ENCODE measurements at regions not wholly inside any gene's neighbourhood (a gene's known extent, or its start where the extent isn't known, plus 50 kb on each side); places are given as distances from the start of the nearest gene placed in this dataset.

DNA sequence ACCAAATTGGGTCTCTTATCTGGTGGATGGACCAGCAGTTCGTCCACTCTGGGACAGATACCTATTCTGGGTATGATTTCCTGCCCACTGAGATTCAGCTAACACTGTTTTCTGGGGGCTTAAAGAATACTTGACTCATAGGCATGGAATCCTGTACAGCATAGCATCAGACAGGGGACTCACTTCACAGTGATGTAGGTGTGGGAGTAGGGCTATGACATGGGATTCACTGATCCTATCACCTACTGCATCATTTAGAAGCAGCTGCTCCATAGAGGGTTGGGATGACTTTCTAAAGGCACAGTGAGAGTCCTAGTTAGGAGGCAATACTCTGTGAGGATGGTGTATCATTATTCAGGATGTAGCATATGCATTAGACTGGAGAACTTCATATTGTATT lies 74.5 kb upstream of the AHI1 start:
- peaks cover 12 to 24% (median 17%) of the 10 kb centered on the region in 4 experiments for H3K4me1 ChIP-seq (ENCODE audit: control extremely low read depth in 1 of 4, control insufficient read depth in 4 of 4, insufficient read depth in 4 of 4, low read length in 3 of 4)
- no peaks in the 10 kb centered on the region for H3K36me3 ChIP-seq (ENCODE audit: control insufficient read depth in 4 of 4, insufficient read depth in 4 of 4, low read length in 3 of 4)
- peaks cover 0 to 3% (median 0%) of the 10 kb centered on the region in 5 experiments for H3K9me3 ChIP-seq (ENCODE audit: control extremely low read depth in 1 of 5, control insufficient read depth in 4 of 5, insufficient read depth in 2 of 5, low read depth in 1 of 5, low read length in 4 of 5)
- ChIA-PET POLR2A (no interaction called here), CTCF (no interaction called here)
- no peak overlapping the region for H3K4me3 ChIP-seq (ENCODE audit: control insufficient read depth in 1 of 7, extremely low read depth in 1 of 7, insufficient read depth in 4 of 7, low read depth in 2 of 7, low read length in 6 of 7)
- no peak overlapping the region for H3K27ac ChIP-seq (ENCODE audit: insufficient read depth in 1 of 2, low read depth in 1 of 2, low read length in 2 of 2, poor library complexity in 1 of 2, severe bottlenecking in 2 of 2)
- DNase-seq = no peak
- WGBS (ENCODE audit: insufficient coverage) = 100% methylated on average over 1 of the region's 1 CpG
- no peaks in the 10 kb centered on the region for H3K27me3 ChIP-seq (replicated peaks in 2 of 5; ENCODE audit: control insufficient read depth in 4 of 5, insufficient read depth in 5 of 5, low read length in 4 of 5)

DNA sequence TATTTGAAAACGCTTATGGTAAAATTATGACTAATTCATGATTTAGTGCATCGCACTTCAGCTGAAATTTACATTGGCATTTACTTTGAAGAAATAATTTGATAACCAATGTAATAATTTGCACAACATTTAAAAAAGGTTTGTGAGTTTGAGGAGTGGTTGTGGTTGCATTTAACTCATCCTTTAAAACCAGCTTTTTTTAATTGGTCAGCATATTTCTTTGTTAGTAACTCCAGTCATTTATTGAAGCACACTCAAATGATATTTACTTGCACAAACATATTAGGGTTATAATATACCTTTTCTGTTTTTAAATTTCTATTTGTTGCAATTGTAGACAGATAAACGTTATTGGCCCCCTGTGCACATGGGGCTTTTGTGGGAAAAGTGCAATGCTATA lies 78.1 kb upstream of the AHI1 start:
- H3K27me3 ChIP-seq (replicated peaks in 2 of 5; ENCODE audit: control insufficient read depth in 4 of 5, insufficient read depth in 5 of 5, low read length in 4 of 5) = no peaks in the 10 kb centered on the region
- H3K27ac ChIP-seq (ENCODE audit: insufficient read depth in 1 of 2, low read depth in 1 of 2, low read length in 2 of 2, poor library complexity in 1 of 2, severe bottlenecking in 2 of 2) = no peak overlapping the region
- no peak overlapping the region for H3K4me3 ChIP-seq (ENCODE audit: control insufficient read depth in 1 of 7, extremely low read depth in 1 of 7, insufficient read depth in 4 of 7, low read depth in 2 of 7, low read length in 6 of 7)
- peaks cover 0 to 10% (median 4%) of the 10 kb centered on the region in 4 experiments for H3K4me1 ChIP-seq (ENCODE audit: control extremely low read depth in 1 of 4, control insufficient read depth in 4 of 4, insufficient read depth in 4 of 4, low read length in 3 of 4)
- H3K36me3 ChIP-seq (ENCODE audit: control insufficient read depth in 4 of 4, insufficient read depth in 4 of 4, low read length in 3 of 4) = no peaks in the 10 kb centered on the region
- ChIA-PET POLR2A (no interaction called here), CTCF (no interaction called here)
- H3K9me3 ChIP-seq (ENCODE audit: control extremely low read depth in 1 of 5, control insufficient read depth in 4 of 5, insufficient read depth in 2 of 5, low read depth in 1 of 5, low read length in 4 of 5) = peaks cover 0 to 3% (median 0%) of the 10 kb centered on the region in 5 experiments
- no CpG with 5 or more reads among the region's 3 CpGs for WGBS (ENCODE audit: insufficient coverage)
- no peak for DNase-seq

GRCh38 chr6:135576055-135576454 lies 78.5 kb upstream of the AHI1 start:
- ChIA-PET POLR2A (no interaction called here), CTCF (no interaction called here)
- 100% methylated on average over 1 of the region's 1 CpG for WGBS (ENCODE audit: insufficient coverage)
- Histone ChIP-seq H3K27ac (ENCODE audit: insufficient read depth in 1 of 2, low read depth in 1 of 2, low read length in 2 of 2, poor library complexity in 1 of 2, severe bottlenecking in 2 of 2) (no peak overlapping the region), H3K4me3 (ENCODE audit: control insufficient read depth in 1 of 7, extremely low read depth in 1 of 7, insufficient read depth in 4 of 7, low read depth in 2 of 7, low read length in 6 of 7) (no peak overlapping the region), H3K27me3 (replicated peaks in 2 of 5; ENCODE audit: control insufficient read depth in 4 of 5, insufficient read depth in 5 of 5, low read length in 4 of 5) (no peaks in the 10 kb centered on the region), H3K4me1 (ENCODE audit: control extremely low read depth in 1 of 4, control insufficient read depth in 4 of 4, insufficient read depth in 4 of 4, low read length in 3 of 4) (peaks cover 0 to 10% (median 4%) of the 10 kb centered on the region in 4 experiments), H3K36me3 (ENCODE audit: control insufficient read depth in 4 of 4, insufficient read depth in 4 of 4, low read length in 3 of 4) (no peaks in the 10 kb centered on the region), H3K9me3 (ENCODE audit: control extremely low read depth in 1 of 5, control insufficient read depth in 4 of 5, insufficient read depth in 2 of 5, low read depth in 1 of 5, low read length in 4 of 5) (no peaks in the 10 kb centered on the region)
- DNase-seq = no peak

GRCh38 chr6:135577059-135577538 lies 79.6 kb upstream of the AHI1 start:
- no peaks in the 10 kb centered on the region for H3K27me3 ChIP-seq (replicated peaks in 2 of 5; ENCODE audit: control insufficient read depth in 4 of 5, insufficient read depth in 5 of 5, low read length in 4 of 5)
- H3K9me3 ChIP-seq (ENCODE audit: control extremely low read depth in 1 of 5, control insufficient read depth in 4 of 5, insufficient read depth in 2 of 5, low read depth in 1 of 5, low read length in 4 of 5) = no peaks in the 10 kb centered on the region
- CTCF ChIA-PET = no interaction called here
- peaks cover 0 to 10% (median 4%) of the 10 kb centered on the region in 4 experiments for H3K4me1 ChIP-seq (ENCODE audit: control extremely low read depth in 1 of 4, control insufficient read depth in 4 of 4, insufficient read depth in 4 of 4, low read length in 3 of 4)
- no peak overlapping the region for H3K27ac ChIP-seq (ENCODE audit: insufficient read depth in 1 of 2, low read depth in 1 of 2, low read length in 2 of 2, poor library complexity in 1 of 2, severe bottlenecking in 2 of 2)
- no peak overlapping the region for H3K4me3 ChIP-seq (ENCODE audit: control insufficient read depth in 1 of 7, extremely low read depth in 1 of 7, insufficient read depth in 4 of 7, low read depth in 2 of 7, low read length in 6 of 7)
- DNase-seq = peak in 2 of 3 donors; percentile 70 to 75
- POLR2A ChIA-PET = no interaction called here
- WGBS (ENCODE audit: insufficient coverage) = 43% methylated on average over 1 of the region's 1 CpG
- no peaks in the 10 kb centered on the region for H3K36me3 ChIP-seq (ENCODE audit: control insufficient read depth in 4 of 4, insufficient read depth in 4 of 4, low read length in 3 of 4)

GRCh38 chr6:135578976-135579375 lies 81.4 kb upstream of the AHI1 start:
- POLR2A ChIA-PET = no interaction called here
- no peak for DNase-seq
- peaks cover 0 to 10% (median 4%) of the 10 kb centered on the region in 4 experiments for H3K4me1 ChIP-seq (ENCODE audit: control extremely low read depth in 1 of 4, control insufficient read depth in 4 of 4, insufficient read depth in 4 of 4, low read length in 3 of 4)
- H3K27ac ChIP-seq (ENCODE audit: insufficient read depth in 1 of 2, low read depth in 1 of 2, low read length in 2 of 2, poor library complexity in 1 of 2, severe bottlenecking in 2 of 2) = no peak overlapping the region
- H3K4me3 ChIP-seq (ENCODE audit: control insufficient read depth in 1 of 7, extremely low read depth in 1 of 7, insufficient read depth in 4 of 7, low read depth in 2 of 7, low read length in 6 of 7) = no peak overlapping the region
- WGBS (ENCODE audit: insufficient coverage) = no CpG with 5 or more reads among the region's 3 CpGs
- CTCF ChIA-PET = no interaction called here
- H3K36me3 ChIP-seq (ENCODE audit: control insufficient read depth in 4 of 4, insufficient read depth in 4 of 4, low read length in 3 of 4) = no peaks in the 10 kb centered on the region
- H3K9me3 ChIP-seq (ENCODE audit: control extremely low read depth in 1 of 5, control insufficient read depth in 4 of 5, insufficient read depth in 2 of 5, low read depth in 1 of 5, low read length in 4 of 5) = no peaks in the 10 kb centered on the region
- H3K27me3 ChIP-seq (replicated peaks in 2 of 5; ENCODE audit: control insufficient read depth in 4 of 5, insufficient read depth in 5 of 5, low read length in 4 of 5) = no peaks in the 10 kb centered on the region

DNA sequence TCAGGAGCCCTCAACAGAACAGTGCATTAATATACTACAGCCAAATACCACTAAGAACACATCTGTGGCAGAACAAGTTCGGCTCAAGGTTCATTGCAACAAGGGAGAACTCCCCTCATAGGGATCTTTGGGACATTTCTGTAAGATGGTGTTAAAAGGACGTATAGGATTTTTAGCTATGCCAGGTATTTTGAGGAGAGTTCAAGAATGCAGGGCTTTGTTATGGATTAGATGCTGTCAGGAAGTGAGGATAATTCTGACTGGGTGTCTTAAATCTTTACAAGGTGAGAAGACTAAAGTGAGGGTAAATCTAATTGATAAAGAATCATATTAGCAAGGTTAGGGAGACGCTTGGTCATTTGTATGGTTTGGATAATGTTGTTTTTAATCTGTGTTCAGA lies 83.7 kb upstream of the AHI1 start:
- 100% methylated on average over 1 of the region's 3 CpGs for WGBS (ENCODE audit: insufficient coverage)
- Histone ChIP-seq H3K9me3 (ENCODE audit: control extremely low read depth in 1 of 5, control insufficient read depth in 4 of 5, insufficient read depth in 2 of 5, low read depth in 1 of 5, low read length in 4 of 5) (no peaks in the 10 kb centered on the region), H3K27me3 (replicated peaks in 2 of 5; ENCODE audit: control insufficient read depth in 4 of 5, insufficient read depth in 5 of 5, low read length in 4 of 5) (no peaks in the 10 kb centered on the region), H3K36me3 (ENCODE audit: control insufficient read depth in 4 of 4, insufficient read depth in 4 of 4, low read length in 3 of 4) (no peaks in the 10 kb centered on the region), H3K4me3 (ENCODE audit: control insufficient read depth in 1 of 7, extremely low read depth in 1 of 7, insufficient read depth in 4 of 7, low read depth in 2 of 7, low read length in 6 of 7) (no peak overlapping the region), H3K4me1 (ENCODE audit: control extremely low read depth in 1 of 4, control insufficient read depth in 4 of 4, insufficient read depth in 4 of 4, low read length in 3 of 4) (peaks cover 0 to 10% (median 4%) of the 10 kb centered on the region in 4 experiments), H3K27ac (ENCODE audit: insufficient read depth in 1 of 2, low read depth in 1 of 2, low read length in 2 of 2, poor library complexity in 1 of 2, severe bottlenecking in 2 of 2) (no peak overlapping the region)
- ChIA-PET CTCF (interaction anchor here (0.6 to 0.7 kb wide), 3 partner anchors 13 to 141 kb away, joined by 3 to 6 read pairs (median 4); no protein-coding TSS in a partner anchor), POLR2A (no interaction called here)
- no peak for DNase-seq

DNA sequence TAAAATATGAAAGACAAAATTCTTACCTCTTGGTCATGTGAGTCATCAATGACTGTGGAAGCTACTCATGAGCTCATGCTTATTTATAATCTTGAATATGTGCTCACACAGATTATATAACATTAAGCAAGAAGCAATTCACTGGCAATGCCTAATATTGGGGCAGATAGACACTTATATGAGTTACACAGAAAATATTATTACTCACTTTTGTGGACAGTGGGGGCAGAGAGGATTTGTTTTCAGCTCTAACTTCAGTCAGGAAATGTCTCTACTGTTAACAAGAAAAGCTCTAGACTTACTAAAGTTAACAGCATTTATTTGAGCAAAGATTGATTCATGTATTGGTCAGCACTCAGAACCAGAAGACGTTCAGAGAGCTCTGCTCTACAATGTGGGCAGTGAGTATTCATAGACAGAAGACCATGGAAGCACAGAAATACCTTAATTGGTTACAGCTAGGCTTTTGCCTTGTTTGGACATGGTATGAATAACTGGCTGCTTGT lies 85.8 kb upstream of the AHI1 start:
- DNase-seq = no peak
- ChIA-PET POLR2A (interaction anchor here (0.7 kb wide), 1 partner anchor 46 kb away, joined by 3 read pairs; no protein-coding TSS in a partner anchor), CTCF (interaction anchor here (0.8 to 1.0 kb wide), 2 partner anchors 20 to 643 kb away, joined by 3 read pairs; no protein-coding TSS in a partner anchor)
- no peaks in the 10 kb centered on the region for H3K27me3 ChIP-seq (replicated peaks in 2 of 5; ENCODE audit: control insufficient read depth in 4 of 5, insufficient read depth in 5 of 5, low read length in 4 of 5)
- H3K4me3 ChIP-seq (ENCODE audit: control insufficient read depth in 1 of 7, extremely low read depth in 1 of 7, insufficient read depth in 4 of 7, low read depth in 2 of 7, low read length in 6 of 7) = no peak overlapping the region
- WGBS (ENCODE audit: insufficient coverage) = 100% methylated on average over 1 of the region's 1 CpG
- peaks cover 0 to 12% (median 2%) of the 10 kb centered on the region in 4 experiments for H3K4me1 ChIP-seq (ENCODE audit: control extremely low read depth in 1 of 4, control insufficient read depth in 4 of 4, insufficient read depth in 4 of 4, low read length in 3 of 4)
- H3K27ac ChIP-seq (ENCODE audit: insufficient read depth in 1 of 2, low read depth in 1 of 2, low read length in 2 of 2, poor library complexity in 1 of 2, severe bottlenecking in 2 of 2) = no peak overlapping the region
- no peaks in the 10 kb centered on the region for H3K36me3 ChIP-seq (ENCODE audit: control insufficient read depth in 4 of 4, insufficient read depth in 4 of 4, low read length in 3 of 4)
- H3K9me3 ChIP-seq (ENCODE audit: control extremely low read depth in 1 of 5, control insufficient read depth in 4 of 5, insufficient read depth in 2 of 5, low read depth in 1 of 5, low read length in 4 of 5) = no peaks in the 10 kb centered on the region
